K562 (cell line): ENCODE measurements at regions not wholly inside any gene's neighbourhood (a gene's known extent, or its start where the extent isn't known, plus 50 kb on each side); places are given as distances from the start of the nearest gene placed in this dataset.

ENCODE experiments used
- ATAC-seq: fragments of 200-7000 bp; cut with Tn5 transposase; 3 replicates; pipeline ENCODE4 v1.9.1; 2020; ENCODE audit warnings: moderate library complexity
- BruUV-seq: library from RNA; stranded (reverse); fragments of 400-500 nt; replicated peaks from 2 replicates; lab custom pipeline; 2021; lab: Mats Ljungman, UMichigan
- CTCF ChIA-PET: fragments of 300-600 bp; formaldehyde crosslinking; extraction: SDS; loops from one replicate; lab custom pipeline; 2021; ENCODE audit warnings: low intra/inter-chr PET ratio; lab: Yijun Ruan, JAX
- POLR2A ChIA-PET: fragments of 300-600, 350-650 bp; sonication (Branson Sonifier 250); formaldehyde crosslinking; extraction: SDS; loops from one replicate; lab custom pipeline; 2021; ENCODE audit warnings: antibody characterized with exemption, inconsistent platforms; lab: Yijun Ruan, JAX
- DNase-seq, 4 experiments: peaks; one replicate each; pipeline versions ENCODE4 v3.0.0 to v3.0.0-alpha.2; 2011 to 2018; ENCODE audit warnings: low spot score in 3 of 4, mixed read lengths in 3 of 4; ENCODE audit errors: extremely low read depth in 1 of 4
- FAIRE-seq: peaks from 2 replicates; lab custom pipeline; 2011; peaks lifted over from hg19 to GRCh38; lab: Jason Lieb, UNC
- H2AFZ ChIP-seq: 2 replicates; pipeline ENCODE4 v1.6.0; 2011; ENCODE audit warnings: low read depth, low read length, control low read depth, inconsistent platforms
- H3K27ac ChIP-seq: fragments of 200-600 bp; 3 replicates; pipeline ENCODE4 v1.8.0; 2011; ENCODE audit warnings: low read depth, mild to moderate bottlenecking, control low read depth, inconsistent platforms, low read length, moderate library complexity, mixed read lengths; ENCODE audit errors: extremely low read depth
- H3K27me3 ChIP-seq, 2 experiments: fragments of 300-600 bp in 1 of 2; 2 replicates in 1 of 2; 3 replicates in 1 of 2; pipeline versions ENCODE4 v1.6.0 to v1.8.0; 2011; ENCODE audit warnings: inconsistent platforms in 2 of 2, low read length in 2 of 2, mild to moderate bottlenecking in 1 of 2, mixed read lengths in 1 of 2, moderate library complexity in 1 of 2; ENCODE audit not compliant: control insufficient read depth in 2 of 2, insufficient read depth in 2 of 2
- H3K36me3 ChIP-seq: fragments of 300-600 bp; 3 replicates; pipeline ENCODE4 v1.8.0; 2011; ENCODE audit warnings: mild to moderate bottlenecking, low read length, inconsistent platforms; ENCODE audit not compliant: control insufficient read depth, insufficient read depth
- H3K4me1 ChIP-seq, 2 experiments: fragments of 200-600 bp in 1 of 2; replicated peaks in 1 of 2; 2 replicates in 1 of 2; 3 replicates in 1 of 2; pipeline versions ENCODE4 v1.5.1 to v1.8.0; 2011; ENCODE audit warnings: inconsistent platforms in 2 of 2, low read length in 2 of 2, mild to moderate bottlenecking in 1 of 2, mixed read lengths in 1 of 2, moderate library complexity in 1 of 2; ENCODE audit not compliant: control insufficient read depth in 2 of 2, insufficient read depth in 2 of 2
- H3K4me2 ChIP-seq: 2 replicates; pipeline ENCODE4 v1.6.1; 2011; ENCODE audit warnings: low read length, control low read depth, inconsistent platforms, mixed read lengths; ENCODE audit not compliant: insufficient read depth
- H3K4me3 ChIP-seq: fragments of 200-600 bp; sonication (generic), shearing (Covaris generic); 2 replicates; pipeline ENCODE4 v1.5.1; 2016; ENCODE audit warnings: control low read depth, inconsistent platforms
- H3K79me2 ChIP-seq: fragments of 200-600 bp; 3 replicates; pipeline ENCODE4 v1.8.0; 2011; ENCODE audit warnings: low read length, inconsistent platforms; ENCODE audit not compliant: control insufficient read depth, insufficient read depth
- H3K9ac ChIP-seq, 2 experiments: 2 replicates each; pipeline versions ENCODE4 v1.6.0 to v1.6.1; 2011; ENCODE audit warnings: low read depth in 2 of 2, low read length in 2 of 2, control low read depth in 1 of 2, inconsistent platforms in 1 of 2, mild to moderate bottlenecking in 1 of 2, mixed read lengths in 1 of 2; ENCODE audit not compliant: insufficient read depth in 1 of 2
- H3K9me1 ChIP-seq: one replicate; pipeline ENCODE4 v1.6.0; 2011; ENCODE audit warnings: inconsistent platforms, mild to moderate bottlenecking, low read length, moderate library complexity; ENCODE audit not compliant: control insufficient read depth, insufficient read depth
- H3K9me3 ChIP-seq: replicated peaks from 2 replicates; pipeline ENCODE4 v1.5.1; 2011; ENCODE audit warnings: low read depth, low read length, inconsistent platforms; ENCODE audit not compliant: control insufficient read depth, insufficient read depth
- H4K20me1 ChIP-seq: replicated peaks from 2 replicates; pipeline ENCODE4 v1.6.1; 2011; ENCODE audit warnings: low read length, inconsistent platforms, mixed read lengths; ENCODE audit not compliant: control insufficient read depth, insufficient read depth
- BRD9 ChIP-seq: fragments of 450-650 bp; IDR thresholded peaks from 2 replicates; pipeline ENCODE4 v1.6.1; 2018; ENCODE audit warnings: low read depth; ENCODE audit not compliant: partially characterized antibody
- FOS ChIP-seq: IDR thresholded peaks from 3 replicates; pipeline ENCODE4 v1.6.1; 2011; ENCODE audit not compliant: insufficient read length; ENCODE audit errors: extremely low read depth
- HIVEP1 ChIP-seq: fragments of 250-450 bp; sonication (Bioruptor Pico); IDR thresholded peaks from 2 replicates; pipeline ENCODE4 v1.4.0; 2020; ENCODE audit warnings: mild to moderate bottlenecking
- KLF1 ChIP-seq: fragments of 450-650 bp; IDR thresholded peaks from 2 replicates; pipeline ENCODE4 v1.6.1; 2016; ENCODE audit warnings: missing genetic modification characterization, missing compliant biosample characterization
- NFE2 ChIP-seq: IDR thresholded peaks from 2 replicates; pipeline ENCODE4 v1.6.1; 2014; ENCODE audit warnings: antibody characterized with exemption, low read depth
- NFRKB ChIP-seq: fragments of 450-650 bp; IDR thresholded peaks from 2 replicates; pipeline ENCODE4 v1.6.1; 2016; ENCODE audit warnings: low read depth
- RFX1 ChIP-seq: fragments of 450-650 bp; IDR thresholded peaks from 2 replicates; pipeline ENCODE4 v1.6.1; 2016; ENCODE audit warnings: mild to moderate bottlenecking, moderate library complexity
- RNF2 ChIP-seq: sonication (generic); IDR thresholded peaks from 2 replicates; pipeline ENCODE4 v1.6.1; 2016
- SMC3 ChIP-seq: conservative IDR thresholded peaks from 2 replicates; pipeline ENCODE4 v1.6.1; 2011; ENCODE audit warnings: low read depth, low read length, improper control_type of control experiment; ENCODE audit not compliant: insufficient read depth
- YY1 ChIP-seq, 3 experiments: IDR thresholded peaks; 2 replicates each; pipeline ENCODE4 v1.6.1; 2011; ENCODE audit warnings: low read length in 2 of 3, mild to moderate bottlenecking in 2 of 3, moderate library complexity in 2 of 3, borderline replicate concordance in 1 of 3, control low read depth in 1 of 3, low read depth in 1 of 3; ENCODE audit not compliant: insufficient read depth in 3 of 3, insufficient replicate concordance in 2 of 3, control insufficient read depth in 1 of 3, insufficient read length in 1 of 3; ENCODE audit errors: extremely low read depth in 1 of 3
- WGBS: fragments of 100-300 bp; shearing (Covaris generic); methylation state at CpG from one replicate; pipeline ENCODE4 v1.1.6; 2016; ENCODE audit warnings: low coverage, mixed read lengths; ENCODE audit not compliant: insufficient coverage; ENCODE audit errors: missing lambda C conversion rate; 5-methylcytosine and 5-hydroxymethylcytosine counted together
- in situ Hi-C: fragments of 300-500 bp; cut with MboI; formaldehyde crosslinking; loops from 4 replicates; pipeline ENCODE4 v1.15.0; 2018; ENCODE audit warnings: inconsistent platforms, mixed read lengths
- intact Hi-C: fragments of 100-400 bp; cut with micrococcal nuclease; formaldehyde crosslinking; loops from 2 replicates; pipeline ENCODE4 v1.14.2; 2022
- TF ChIP-seq, protein P1 (sequence below): fragments of 450-650 bp; formaldehyde crosslinking; IDR thresholded peaks from 2 replicates; pipeline ENCODE4 v1.4.0; 2020; ENCODE audit warnings: mild to moderate bottlenecking, moderate library complexity
- TF ChIP-seq, protein P2 (sequence below): IDR thresholded peaks from 2 replicates; pipeline ENCODE4 v1.6.1; 2011; ENCODE audit warnings: borderline replicate concordance, low read depth, mild to moderate bottlenecking, moderate library complexity, low read length; ENCODE audit not compliant: insufficient read depth, poor library complexity, severe bottlenecking
- TF ChIP-seq, protein P3 (sequence below): fragments of 250-450 bp; sonication (Bioruptor Pico); IDR thresholded peaks from 2 replicates; pipeline ENCODE4 v1.4.0; 2020; ENCODE audit warnings: mild to moderate bottlenecking
- TF ChIP-seq, protein P4 (sequence below): sonication (generic); formaldehyde crosslinking; IDR thresholded peaks from 2 replicates; pipeline ENCODE4 v1.8.1; 2023; ENCODE audit warnings: mild to moderate bottlenecking, missing genetic modification reagents

DNA sequence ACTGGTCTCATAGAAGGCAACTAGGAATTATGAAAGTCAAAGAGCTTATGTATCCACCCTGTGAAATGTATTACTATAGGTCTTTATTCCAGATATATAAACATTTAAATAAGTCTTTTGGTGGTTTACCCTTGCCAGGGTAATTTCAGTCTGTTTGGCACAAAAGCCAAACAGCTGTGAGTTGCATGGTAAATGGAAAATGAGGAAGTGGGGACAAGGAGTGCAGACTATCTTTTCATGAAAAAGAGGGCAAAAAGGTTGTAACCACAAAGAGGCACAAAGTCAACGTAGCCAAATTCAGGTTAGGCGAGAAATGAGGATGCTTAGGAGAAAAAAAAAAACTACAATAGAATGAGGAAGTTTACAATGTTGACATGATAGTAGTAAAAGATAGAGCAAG, 492.3 kb upstream of the PRMT6 start (continued):
- TF ChIP-seq, protein P1, sequence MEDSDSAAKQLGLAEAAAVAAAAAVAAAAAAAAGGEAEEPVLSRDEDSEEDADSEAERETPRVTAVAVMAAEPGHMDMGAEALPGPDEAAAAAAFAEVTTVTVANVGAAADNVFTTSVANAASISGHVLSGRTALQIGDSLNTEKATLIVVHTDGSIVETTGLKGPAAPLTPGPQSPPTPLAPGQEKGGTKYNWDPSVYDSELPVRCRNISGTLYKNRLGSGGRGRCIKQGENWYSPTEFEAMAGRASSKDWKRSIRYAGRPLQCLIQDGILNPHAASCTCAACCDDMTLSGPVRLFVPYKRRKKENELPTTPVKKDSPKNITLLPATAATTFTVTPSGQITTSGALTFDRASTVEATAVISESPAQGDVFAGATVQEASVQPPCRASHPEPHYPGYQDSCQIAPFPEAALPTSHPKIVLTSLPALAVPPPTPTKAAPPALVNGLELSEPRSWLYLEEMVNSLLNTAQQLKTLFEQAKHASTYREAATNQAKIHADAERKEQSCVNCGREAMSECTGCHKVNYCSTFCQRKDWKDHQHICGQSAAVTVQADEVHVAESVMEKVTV (CRISPR knock-in tag) = no peak

DNA sequence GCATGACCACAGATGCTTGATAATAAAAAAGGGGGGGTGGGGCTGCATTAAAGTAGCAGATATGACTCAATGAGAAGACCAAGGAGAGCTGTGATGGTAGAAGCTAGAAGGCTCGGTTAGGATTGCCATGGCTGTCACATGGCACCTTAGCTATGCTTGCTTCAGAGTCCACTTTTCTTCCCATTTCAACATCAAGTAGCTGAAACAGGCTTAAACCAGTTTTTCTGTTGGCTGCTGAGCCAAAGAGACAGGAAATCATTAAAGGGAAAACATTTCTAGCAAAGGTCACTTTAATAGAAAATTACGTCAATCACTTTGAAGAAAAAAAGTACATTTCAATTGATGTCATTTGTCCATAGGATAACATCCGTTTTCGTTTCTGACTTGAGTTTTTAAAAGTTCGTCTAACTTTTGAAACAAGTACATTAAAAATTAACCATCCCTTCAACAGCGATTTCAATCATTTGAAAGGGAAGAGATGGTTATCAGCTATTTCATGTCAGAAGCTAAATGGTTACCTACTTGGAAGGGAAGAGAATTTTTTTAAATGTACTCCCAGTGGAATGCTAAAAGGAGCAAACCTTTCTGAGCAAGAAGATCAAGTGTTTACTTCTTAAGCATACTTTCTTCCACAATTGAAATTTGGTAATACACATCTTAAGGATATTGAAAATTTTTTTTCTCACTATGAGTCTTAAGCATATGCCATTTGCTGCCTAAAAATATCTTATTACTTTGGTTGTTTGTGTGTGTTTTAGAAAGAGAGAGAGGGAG, 488.1 kb upstream of the PRMT6 start:
- Histone ChIP-seq H3K27ac (no peak overlapping the region), H3K9ac (no peak overlapping the region), H3K27me3 (no peaks in the 10 kb centered on the region), H3K4me2 (no peak overlapping the region), H3K9me3 (no peaks in the 10 kb centered on the region), H3K4me3 (no peak overlapping the region), H3K9me1 (no peaks in the 10 kb centered on the region), H3K36me3 (no peaks in the 10 kb centered on the region), H3K79me2 (no peaks in the 10 kb centered on the region), H2AFZ (no peak overlapping the region), H3K4me1 (no peaks in the 10 kb centered on the region), H4K20me1 (no peaks in the 10 kb centered on the region)
- no TSS peak for BruUV-seq
- ATAC-seq (no peak), DNase-seq (no peak), FAIRE-seq (no peak)
- in situ Hi-C loops = no loop called here
- CTCF ChIA-PET = no interaction called here
- 2% methylated on average over 6 of the region's 6 CpGs for WGBS
- POLR2A ChIA-PET = no interaction called here
- intact Hi-C loops = no loop called here
- TF ChIP-seq KLF1 (tag) (no peak), SMC3 (no peak), YY1 (IDR thresholded peaks at IDR 0.05; ENCODE audit: borderline replicate concordance in 1 of 3, control insufficient read depth in 1 of 3, extremely low read depth in 1 of 3, insufficient read depth in 3 of 3, insufficient read length in 1 of 3, insufficient replicate concordance in 2 of 3, low read depth in 1 of 3, low read length in 2 of 3) (no peak), FOS (no peak), NFE2 (no peak), HIVEP1 (CRISPR knock-in tag) (no peak), RFX1 (no peak), NFRKB (no peak), RNF2 (no peak), BRD9 (no peak)
- TF ChIP-seq, protein P2, sequence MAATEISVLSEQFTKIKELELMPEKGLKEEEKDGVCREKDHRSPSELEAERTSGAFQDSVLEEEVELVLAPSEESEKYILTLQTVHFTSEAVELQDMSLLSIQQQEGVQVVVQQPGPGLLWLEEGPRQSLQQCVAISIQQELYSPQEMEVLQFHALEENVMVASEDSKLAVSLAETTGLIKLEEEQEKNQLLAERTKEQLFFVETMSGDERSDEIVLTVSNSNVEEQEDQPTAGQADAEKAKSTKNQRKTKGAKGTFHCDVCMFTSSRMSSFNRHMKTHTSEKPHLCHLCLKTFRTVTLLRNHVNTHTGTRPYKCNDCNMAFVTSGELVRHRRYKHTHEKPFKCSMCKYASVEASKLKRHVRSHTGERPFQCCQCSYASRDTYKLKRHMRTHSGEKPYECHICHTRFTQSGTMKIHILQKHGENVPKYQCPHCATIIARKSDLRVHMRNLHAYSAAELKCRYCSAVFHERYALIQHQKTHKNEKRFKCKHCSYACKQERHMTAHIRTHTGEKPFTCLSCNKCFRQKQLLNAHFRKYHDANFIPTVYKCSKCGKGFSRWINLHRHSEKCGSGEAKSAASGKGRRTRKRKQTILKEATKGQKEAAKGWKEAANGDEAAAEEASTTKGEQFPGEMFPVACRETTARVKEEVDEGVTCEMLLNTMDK = no peak
- TF ChIP-seq, protein P3, sequence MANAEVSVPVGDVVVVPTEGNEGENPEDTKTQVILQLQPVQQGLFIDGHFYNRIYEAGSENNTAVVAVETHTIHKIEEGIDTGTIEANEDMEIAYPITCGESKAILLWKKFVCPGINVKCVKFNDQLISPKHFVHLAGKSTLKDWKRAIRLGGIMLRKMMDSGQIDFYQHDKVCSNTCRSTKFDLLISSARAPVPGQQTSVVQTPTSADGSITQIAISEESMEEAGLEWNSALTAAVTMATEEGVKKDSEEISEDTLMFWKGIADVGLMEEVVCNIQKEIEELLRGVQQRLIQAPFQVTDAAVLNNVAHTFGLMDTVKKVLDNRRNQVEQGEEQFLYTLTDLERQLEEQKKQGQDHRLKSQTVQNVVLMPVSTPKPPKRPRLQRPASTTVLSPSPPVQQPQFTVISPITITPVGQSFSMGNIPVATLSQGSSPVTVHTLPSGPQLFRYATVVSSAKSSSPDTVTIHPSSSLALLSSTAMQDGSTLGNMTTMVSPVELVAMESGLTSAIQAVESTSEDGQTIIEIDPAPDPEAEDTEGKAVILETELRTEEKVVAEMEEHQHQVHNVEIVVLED (CRISPR knock-in tag) = no peak
- TF ChIP-seq, protein P4, sequence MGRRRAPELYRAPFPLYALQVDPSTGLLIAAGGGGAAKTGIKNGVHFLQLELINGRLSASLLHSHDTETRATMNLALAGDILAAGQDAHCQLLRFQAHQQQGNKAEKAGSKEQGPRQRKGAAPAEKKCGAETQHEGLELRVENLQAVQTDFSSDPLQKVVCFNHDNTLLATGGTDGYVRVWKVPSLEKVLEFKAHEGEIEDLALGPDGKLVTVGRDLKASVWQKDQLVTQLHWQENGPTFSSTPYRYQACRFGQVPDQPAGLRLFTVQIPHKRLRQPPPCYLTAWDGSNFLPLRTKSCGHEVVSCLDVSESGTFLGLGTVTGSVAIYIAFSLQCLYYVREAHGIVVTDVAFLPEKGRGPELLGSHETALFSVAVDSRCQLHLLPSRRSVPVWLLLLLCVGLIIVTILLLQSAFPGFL (CRISPR knock-in tag) = no peak
